HG02870 (cell line): ENCODE measurements at regions not wholly inside any gene's neighbourhood (a gene's known extent, or its start where the extent isn't known, plus 50 kb on each side); places are given as distances from the start of the nearest gene placed in this dataset.
"Not testable (repeated sequence)": the region's sequence is repeated elsewhere in the genome, so short reads cannot be mapped to it uniquely, and the experiment has no call there.

Experiments
- ATAC-seq: cut with Tn5 transposase; IDR thresholded peaks from one replicate; pipeline ENCODE4 v1.9.1; 2021; ENCODE audit warnings: mild to moderate bottlenecking, moderate library complexity; ENCODE audit not compliant: unreplicated experiment

DNA sequence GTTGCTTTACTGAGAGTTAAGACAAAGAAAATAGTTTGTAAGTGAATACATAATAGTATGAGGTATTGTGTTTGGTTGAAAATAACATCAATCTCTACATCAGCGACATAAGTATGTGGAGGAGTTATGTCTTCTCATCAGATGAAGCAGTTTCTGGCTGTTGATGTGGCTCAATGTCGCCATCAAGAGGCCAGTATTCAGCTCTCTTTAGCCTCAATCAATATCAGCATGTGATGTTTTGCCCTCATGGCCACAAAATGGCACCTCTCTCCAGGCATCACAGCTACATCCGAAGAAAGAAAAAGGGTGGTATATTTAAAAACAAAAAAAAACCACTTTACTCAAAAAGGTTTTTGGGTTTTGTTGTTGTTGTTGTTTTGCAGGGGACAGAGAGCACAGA lies 302.3 kb upstream of the TMEM132C start:
- no peak for ATAC-seq

GRCh38 chr12:127966331-127966730 lies 300.6 kb upstream of the TMEM132C start:
- ATAC-seq, result no peak

GRCh38 chr12:127970491-127970890 lies 296.5 kb upstream of the TMEM132C start:
- ATAC-seq, result no peak

DNA sequence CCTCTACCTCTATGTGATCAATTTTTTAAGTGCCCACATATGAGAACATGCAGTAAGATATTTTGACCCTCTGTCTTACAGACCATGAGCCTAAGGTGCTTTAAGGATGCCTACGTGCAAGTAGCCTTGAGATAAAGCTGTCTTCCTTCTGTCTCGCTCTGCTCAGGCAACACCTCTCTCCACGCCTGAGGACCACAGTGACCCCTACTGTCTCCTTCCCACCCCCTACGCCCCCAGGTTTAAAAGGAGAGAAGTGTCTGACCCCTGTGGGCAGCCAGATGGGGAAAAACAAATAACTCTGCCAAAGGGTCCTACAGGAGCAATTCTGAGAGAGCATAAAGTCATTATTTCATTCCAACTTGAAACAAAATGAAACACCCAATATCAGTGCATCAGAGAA lies 286.4 kb upstream of the TMEM132C start:
- ATAC-seq, result no peak

GRCh38 chr12:127981875-127982274 lies 285.1 kb upstream of the TMEM132C start:
- ATAC-seq, result no peak

DNA sequence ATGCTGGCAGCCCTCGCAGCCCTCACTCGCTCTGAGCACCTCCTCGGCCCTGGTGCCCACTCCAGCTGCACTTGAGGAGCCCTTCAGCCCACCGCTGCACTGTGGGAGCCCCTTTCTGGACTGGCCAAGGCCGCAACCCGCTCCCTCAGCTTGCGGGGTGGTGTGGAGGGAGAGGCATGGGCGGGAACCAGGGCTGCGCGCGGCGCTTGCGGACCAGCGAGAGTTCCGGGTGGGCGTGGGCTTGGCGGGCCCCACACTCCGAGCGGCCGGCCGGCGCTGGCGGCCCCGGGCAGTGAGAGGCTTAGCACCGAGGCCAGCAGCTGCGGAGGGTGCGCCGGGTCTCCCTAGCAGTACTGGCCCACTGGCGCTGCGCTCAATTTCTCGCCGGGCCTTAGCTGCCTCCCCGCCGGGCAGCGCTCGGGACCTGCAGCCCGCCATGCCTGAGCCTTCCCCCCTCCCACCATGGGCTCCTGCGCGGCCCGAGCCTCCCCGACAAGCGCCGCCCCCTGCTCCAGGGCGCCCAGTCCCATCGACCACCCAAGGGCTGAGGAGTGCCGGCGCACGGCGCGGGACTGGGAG lies 283.7 kb upstream of the TMEM132C start:
- not testable (repeated sequence) for ATAC-seq

DNA sequence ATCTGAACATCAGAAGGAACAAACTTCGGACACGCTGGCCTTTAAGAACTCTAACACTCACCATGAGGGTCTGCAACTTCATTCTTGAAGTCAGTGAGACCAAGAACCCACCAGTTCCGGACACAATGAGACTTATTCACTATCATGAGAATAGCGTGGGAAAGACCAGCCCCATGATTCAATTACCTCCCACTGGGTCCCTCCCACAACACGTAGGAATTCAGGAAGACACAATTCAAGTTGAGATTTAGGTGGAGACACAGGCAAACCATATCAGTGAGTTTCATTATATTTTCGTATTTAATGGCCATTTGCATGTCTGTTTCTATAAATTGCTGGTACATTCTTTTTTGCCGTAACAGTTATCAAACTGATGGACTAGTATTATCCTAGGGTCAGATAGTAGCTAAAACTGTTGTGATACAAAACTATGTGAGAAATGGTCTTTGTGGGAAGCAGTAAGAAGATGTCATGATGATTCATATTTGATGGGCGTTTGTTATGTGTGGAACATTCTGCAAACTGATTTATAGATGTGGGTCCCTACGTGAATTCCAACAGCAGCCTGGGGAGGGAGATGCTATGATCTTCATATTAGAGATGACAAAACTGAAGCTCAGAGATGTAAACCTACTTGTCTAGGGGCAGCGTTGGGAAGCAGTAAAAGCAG lies 282.4 kb upstream of the TMEM132C start:
- ATAC-seq, result no peak

DNA sequence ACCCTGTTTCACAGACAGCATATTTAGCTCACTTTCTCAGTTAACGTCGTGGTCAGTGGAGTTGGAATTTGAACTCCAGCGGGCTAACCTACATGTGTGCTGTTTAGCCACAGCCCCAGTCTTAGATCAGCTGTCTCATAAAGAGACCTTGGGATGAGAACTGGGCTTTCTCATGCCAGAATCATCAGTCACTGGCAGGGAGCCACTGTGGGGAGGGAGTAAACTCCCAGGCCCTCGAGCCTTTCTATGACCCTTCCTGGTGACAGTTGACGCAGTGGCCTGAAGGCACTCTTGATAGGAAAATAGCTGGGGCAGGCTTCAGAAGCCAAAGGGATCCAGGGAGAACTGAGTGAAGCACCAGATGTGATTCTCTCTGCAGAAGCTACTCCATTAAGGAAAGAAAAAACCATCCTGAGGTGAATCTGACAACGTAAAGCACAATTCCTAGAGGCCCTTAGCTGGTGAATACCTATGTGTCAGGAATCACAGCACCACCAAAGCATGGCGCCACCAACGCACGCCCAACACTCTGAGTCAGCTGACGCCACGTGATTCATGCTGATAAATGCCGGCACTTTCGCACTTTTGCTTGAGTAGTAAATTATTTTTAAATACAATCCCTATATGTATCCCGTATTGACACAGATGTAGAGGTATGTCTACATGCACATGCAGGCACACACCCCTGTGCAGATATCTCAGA lies 279.6 kb upstream of the TMEM132C start:
- no peak for ATAC-seq

GRCh38 chr12:127991485-127991884 lies 275.5 kb upstream of the TMEM132C start:
- ATAC-seq, result no peak

- ATAC-seq, result no peak
Measured at GRCh38 chr12:127998988-127999387, 268.0 kb upstream of the TMEM132C start.

GRCh38 chr12:128004383-128004938 lies 262.5 kb upstream of the TMEM132C start:
- no peak for ATAC-seq

- no peak for ATAC-seq
Measured at GRCh38 chr12:128007250-128007649, 259.7 kb upstream of the TMEM132C start.

- ATAC-seq, result no peak
Measured at GRCh38 chr12:128008341-128008740, 258.6 kb upstream of the TMEM132C start.

DNA sequence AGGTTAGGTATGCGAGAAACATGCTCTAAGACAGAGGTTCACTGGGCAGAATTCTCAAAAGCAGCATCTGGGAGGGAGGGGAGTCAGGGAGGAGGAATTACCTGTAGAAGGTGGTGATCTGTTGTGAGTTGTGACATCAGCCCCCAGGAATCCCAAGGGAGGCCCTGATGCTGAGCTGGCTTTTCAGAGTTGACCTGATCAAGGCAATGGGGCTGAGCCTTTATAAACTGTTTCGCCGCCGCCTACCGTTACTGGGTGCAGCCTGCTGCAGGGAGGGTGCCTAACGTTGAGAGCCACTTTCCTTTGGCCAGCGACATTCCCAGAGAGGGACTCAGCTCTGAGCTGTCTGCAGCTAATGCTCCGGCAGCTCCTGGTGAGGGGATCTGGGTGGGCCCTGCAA lies 257.9 kb upstream of the TMEM132C start:
- no peak for ATAC-seq

DNA sequence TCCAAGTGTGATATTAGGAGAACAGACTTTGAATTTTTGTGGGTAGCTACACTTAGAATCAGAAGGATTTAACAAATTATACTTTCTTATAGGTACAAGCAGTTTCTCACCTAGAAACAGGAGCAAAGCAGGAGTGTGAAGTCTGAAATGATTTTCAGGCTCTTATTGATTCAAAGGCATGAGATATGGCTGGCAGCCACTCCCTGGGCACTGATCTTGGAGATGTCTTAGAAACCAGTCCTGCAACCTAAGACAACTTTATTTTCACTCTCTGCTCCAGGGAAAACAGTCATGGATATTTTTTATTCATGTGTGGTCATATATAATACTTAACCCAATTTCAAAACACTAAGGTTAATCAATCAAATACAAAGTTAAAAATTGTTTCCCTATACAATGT lies 254.9 kb upstream of the TMEM132C start:
- ATAC-seq, result no peak

DNA sequence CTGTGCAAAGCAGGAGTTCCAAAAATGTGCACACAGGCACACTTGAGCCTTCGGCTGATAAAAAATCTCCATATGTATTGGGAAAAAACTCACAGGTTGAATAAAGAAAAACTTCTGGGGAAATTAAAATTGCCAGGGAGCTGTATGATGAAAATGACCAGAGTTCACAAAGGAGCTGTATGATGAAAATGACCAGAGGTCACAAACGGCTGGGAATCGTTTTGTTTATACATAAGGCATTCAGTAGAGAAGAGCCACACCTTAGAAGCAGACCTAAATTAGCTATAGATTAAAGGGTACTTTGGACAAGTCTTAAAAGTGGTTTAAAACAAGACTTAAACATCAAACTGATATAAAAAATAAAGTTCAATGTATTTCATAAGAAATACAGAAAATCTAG lies 251.7 kb upstream of the TMEM132C start:
- no peak for ATAC-seq

DNA sequence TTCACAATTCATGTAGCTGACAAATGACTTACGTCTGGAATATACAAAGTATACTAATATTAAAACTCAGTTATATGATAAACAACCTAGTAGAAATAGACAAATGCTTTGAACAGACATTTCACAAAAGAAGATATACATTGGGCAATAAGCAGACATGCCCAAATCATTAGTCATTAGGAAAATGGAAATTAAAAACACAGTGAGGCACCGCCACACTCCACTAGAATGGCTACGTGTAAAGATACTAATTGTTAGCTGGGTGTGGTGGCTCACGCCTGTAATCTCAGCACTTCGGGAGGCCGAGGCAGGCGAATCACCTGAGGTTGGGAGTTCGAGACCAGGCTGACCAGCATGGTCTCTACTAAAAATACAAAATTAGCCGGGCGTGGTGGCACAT lies 248.9 kb upstream of the TMEM132C start:
- ATAC-seq, result no peak

GRCh38 chr12:128019996-128020544 lies 246.9 kb upstream of the TMEM132C start:
- no peak for ATAC-seq

- no peak for ATAC-seq
Measured at GRCh38 chr12:128021561-128021960, 245.4 kb upstream of the TMEM132C start.

GRCh38 chr12:128025589-128026245 lies 241.3 kb upstream of the TMEM132C start:
- no peak for ATAC-seq
